ENCODE measurements at regions not wholly inside any gene's neighbourhood (a gene's known extent, or its start where the extent isn't known, plus 50 kb on each side); places are given as distances from the start of the nearest gene placed in this dataset.

- no peak for TF ChIP-seq CTCF (IDR thresholded peaks at IDR 0.05)
- TF ChIP-seq POLR2A (IDR thresholded peaks at IDR 0.05): no peak
These were observed 85.1 kb upstream of the CHRM3 start for GRCh38 chr1:239301251-239301650.
